ENCODE measurements at regions not wholly inside any gene's neighbourhood (a gene's known extent, or its start where the extent isn't known, plus 50 kb on each side); places are given as distances from the start of the nearest gene placed in this dataset.

DNA sequence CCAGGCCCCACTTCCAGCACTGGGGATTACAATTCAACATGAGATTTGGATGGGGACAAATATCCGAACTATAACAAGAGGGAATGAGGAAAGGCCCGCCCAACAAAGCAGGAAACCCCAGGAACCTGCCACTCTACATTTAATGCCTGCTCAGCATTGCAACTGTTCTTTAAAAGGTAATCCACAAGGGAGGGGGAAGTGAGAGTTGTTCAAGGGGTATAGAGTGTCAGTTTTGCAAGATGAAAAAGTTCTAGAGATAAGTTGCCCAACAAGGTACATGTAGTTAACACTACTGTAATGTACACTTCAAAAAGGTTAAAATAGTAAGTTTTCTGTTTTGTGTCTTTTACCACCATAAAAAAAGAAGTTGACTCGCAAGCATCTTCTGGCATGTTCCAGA, 137.6 kb downstream of the MBD2 start:
- H3K4me3 ChIP-seq = no peak overlapping the region
- DNase-seq (ENCODE audit: extremely low spot score in 2 of 2) = no peak
- H3K27me3 ChIP-seq = no peaks in the 10 kb centered on the region
- H3K4me1 ChIP-seq = no peaks in the 10 kb centered on the region
- TF ChIP-seq, protein P1, sequence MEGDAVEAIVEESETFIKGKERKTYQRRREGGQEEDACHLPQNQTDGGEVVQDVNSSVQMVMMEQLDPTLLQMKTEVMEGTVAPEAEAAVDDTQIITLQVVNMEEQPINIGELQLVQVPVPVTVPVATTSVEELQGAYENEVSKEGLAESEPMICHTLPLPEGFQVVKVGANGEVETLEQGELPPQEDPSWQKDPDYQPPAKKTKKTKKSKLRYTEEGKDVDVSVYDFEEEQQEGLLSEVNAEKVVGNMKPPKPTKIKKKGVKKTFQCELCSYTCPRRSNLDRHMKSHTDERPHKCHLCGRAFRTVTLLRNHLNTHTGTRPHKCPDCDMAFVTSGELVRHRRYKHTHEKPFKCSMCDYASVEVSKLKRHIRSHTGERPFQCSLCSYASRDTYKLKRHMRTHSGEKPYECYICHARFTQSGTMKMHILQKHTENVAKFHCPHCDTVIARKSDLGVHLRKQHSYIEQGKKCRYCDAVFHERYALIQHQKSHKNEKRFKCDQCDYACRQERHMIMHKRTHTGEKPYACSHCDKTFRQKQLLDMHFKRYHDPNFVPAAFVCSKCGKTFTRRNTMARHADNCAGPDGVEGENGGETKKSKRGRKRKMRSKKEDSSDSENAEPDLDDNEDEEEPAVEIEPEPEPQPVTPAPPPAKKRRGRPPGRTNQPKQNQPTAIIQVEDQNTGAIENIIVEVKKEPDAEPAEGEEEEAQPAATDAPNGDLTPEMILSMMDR (IDR thresholded peaks at IDR 0.05) = no peak
- TF ChIP-seq POLR2A (IDR thresholded peaks at IDR 0.05) (no peak), POLR2AphosphoS5 (IDR thresholded peaks at IDR 0.05; ENCODE audit: insufficient read depth in 1 of 2, low read depth in 1 of 2) (no peak)
- intact Hi-C loops (cut with DNase I) = no loop called here
- no peaks in the 10 kb centered on the region for H3K9me3 ChIP-seq
- no peaks in the 10 kb centered on the region for H3K36me3 ChIP-seq
- no peak overlapping the region for H3K27ac ChIP-seq

DNA sequence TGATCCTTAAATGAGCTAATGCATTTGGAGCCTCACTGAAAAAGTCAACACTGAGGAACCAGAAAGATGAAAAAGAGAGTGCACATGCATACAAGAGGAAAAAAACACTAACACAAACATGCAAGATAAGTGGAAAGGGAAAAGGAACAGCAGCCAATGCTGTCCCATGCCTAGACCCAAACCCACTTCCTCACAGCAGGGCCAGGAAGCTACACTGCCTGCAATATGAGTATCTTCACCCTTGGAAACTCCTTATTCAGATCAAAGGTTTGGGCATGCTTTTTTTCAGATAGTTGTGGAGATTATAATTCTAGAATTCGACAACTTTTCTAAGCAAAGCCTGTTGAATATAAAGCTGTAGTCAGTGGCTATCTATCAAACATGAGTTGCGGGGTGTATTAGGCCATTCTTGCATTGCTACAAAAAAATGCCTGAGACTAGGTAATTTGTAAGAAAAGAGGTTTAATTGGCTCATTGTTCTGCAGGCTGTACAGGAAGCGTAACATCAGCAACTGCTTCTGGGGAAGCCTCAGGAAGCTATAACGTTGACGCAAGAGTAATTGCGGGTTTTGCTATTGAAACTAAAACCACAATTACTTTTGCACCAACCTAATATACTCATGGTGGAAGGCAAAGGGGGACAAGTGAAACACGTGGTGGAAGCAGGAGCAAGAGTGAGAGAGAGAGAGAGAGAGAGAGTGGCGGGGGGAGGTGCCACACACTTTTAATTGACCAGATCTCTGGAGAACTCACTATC, 138.2 kb downstream of the MBD2 start:
- TF ChIP-seq POLR2AphosphoS5 (IDR thresholded peaks at IDR 0.05; ENCODE audit: insufficient read depth in 1 of 2, low read depth in 1 of 2) (no peak), POLR2A (IDR thresholded peaks at IDR 0.05) (no peak)
- TF ChIP-seq, protein P1 (IDR thresholded peaks at IDR 0.05) = no peak
- intact Hi-C loops (cut with DNase I) = no loop called here
- no peak overlapping the region for H3K4me3 ChIP-seq
- no peaks in the 10 kb centered on the region for H3K9me3 ChIP-seq
- H3K27ac ChIP-seq = no peak overlapping the region
- no peaks in the 10 kb centered on the region for H3K36me3 ChIP-seq
- H3K4me1 ChIP-seq = no peaks in the 10 kb centered on the region
- H3K27me3 ChIP-seq = no peaks in the 10 kb centered on the region
- DNase-seq (ENCODE audit: extremely low spot score in 2 of 2) = no peak

DNA sequence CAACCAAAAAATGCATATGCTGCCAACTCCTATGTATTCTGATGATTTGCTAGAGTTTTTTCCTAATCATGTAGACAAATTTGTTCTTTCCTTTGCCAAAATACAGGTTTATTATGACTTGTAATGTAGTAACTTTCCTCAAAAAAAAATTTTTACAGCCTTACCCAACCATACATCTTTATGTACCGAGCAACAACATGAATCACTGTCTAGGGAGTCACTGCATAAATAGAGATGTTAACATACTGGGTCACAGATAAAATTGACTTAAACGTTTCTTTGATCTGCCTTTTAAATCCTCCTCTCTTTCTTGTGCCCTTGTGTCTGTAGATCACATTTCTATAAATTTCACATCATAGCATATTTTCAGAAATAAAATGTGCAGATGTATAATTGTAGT, 143.6 kb downstream of the MBD2 start:
- Histone ChIP-seq H3K4me1 (no peaks in the 10 kb centered on the region), H3K27ac (no peak overlapping the region), H3K9me3 (no peaks in the 10 kb centered on the region), H3K27me3 (no peaks in the 10 kb centered on the region), H3K36me3 (no peaks in the 10 kb centered on the region), H3K4me3 (no peak overlapping the region)
- no peak for TF ChIP-seq POLR2A (IDR thresholded peaks at IDR 0.05)
- TF ChIP-seq, protein P1 (IDR thresholded peaks at IDR 0.05) = no peak
- TF ChIP-seq POLR2AphosphoS5 (IDR thresholded peaks at IDR 0.05; ENCODE audit: insufficient read depth in 1 of 2, low read depth in 1 of 2) = no peak
- intact Hi-C loops (cut with DNase I) = no loop called here
- DNase-seq (ENCODE audit: extremely low spot score in 2 of 2) = no peak

DNA sequence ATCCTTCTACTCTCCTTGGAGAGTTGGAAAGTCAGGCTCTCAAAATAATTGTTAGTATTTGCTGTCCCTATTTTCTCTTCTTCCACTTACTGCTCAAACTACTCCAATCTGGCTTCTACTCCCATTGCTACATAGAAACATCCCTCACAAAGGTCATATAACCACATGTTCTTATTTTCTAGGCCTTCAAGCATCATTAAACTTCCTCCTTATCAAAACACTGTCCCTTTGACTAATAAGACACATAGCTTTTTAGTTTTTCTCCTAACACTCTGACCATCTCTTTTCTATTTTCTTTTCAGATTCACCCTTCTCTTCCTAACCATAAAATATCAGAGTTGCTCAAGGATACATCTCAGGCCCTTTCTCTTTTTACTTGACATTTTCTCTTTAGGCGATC, 148.3 kb downstream of the MBD2 start:
- Histone ChIP-seq H3K27ac (no peak overlapping the region), H3K36me3 (no peaks in the 10 kb centered on the region), H3K4me3 (no peak overlapping the region), H3K27me3 (no peaks in the 10 kb centered on the region), H3K9me3 (no peaks in the 10 kb centered on the region), H3K4me1 (no peaks in the 10 kb centered on the region)
- TF ChIP-seq, protein P1 (IDR thresholded peaks at IDR 0.05) = no peak
- TF ChIP-seq POLR2A (IDR thresholded peaks at IDR 0.05) = no peak
- TF ChIP-seq POLR2AphosphoS5 (IDR thresholded peaks at IDR 0.05; ENCODE audit: insufficient read depth in 1 of 2, low read depth in 1 of 2) = no peak
- intact Hi-C loops (cut with DNase I) = no loop called here
- no peak for DNase-seq (ENCODE audit: extremely low spot score in 2 of 2)

DNA sequence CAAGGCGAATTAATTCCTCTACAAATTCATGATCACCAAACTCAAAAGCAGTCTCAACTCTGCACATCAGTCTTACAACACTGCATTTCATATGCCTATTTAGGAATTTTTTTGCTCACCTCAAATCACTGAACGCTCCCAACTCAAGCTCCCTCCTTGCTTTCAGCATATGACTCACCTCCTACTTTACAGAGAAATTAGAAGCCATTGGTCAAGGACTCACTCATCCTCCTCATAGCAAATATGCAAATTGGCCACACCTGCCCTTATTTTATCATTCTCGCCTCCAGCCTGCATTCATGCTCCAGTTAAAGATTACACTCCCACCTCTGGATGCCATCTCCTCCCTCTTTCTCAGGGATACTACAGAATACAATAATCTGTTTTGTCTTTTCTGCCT, 148.8 kb downstream of the MBD2 start:
- Histone ChIP-seq H3K9me3 (no peaks in the 10 kb centered on the region), H3K4me3 (no peak overlapping the region), H3K27me3 (no peaks in the 10 kb centered on the region), H3K36me3 (no peaks in the 10 kb centered on the region), H3K4me1 (no peaks in the 10 kb centered on the region), H3K27ac (no peak overlapping the region)
- TF ChIP-seq POLR2A (IDR thresholded peaks at IDR 0.05) (no peak), POLR2AphosphoS5 (IDR thresholded peaks at IDR 0.05; ENCODE audit: insufficient read depth in 1 of 2, low read depth in 1 of 2) (no peak)
- TF ChIP-seq, protein P1 (IDR thresholded peaks at IDR 0.05) = no peak
- no peak for DNase-seq (ENCODE audit: extremely low spot score in 2 of 2)
- intact Hi-C loops (cut with DNase I) = no loop called here
